Ovary (tissue), 3 donors: ENCODE measurements at regions not wholly inside any gene's neighbourhood (a gene's known extent, or its start where the extent isn't known, plus 50 kb on each side); places are given as distances from the start of the nearest gene placed in this dataset.

ENCODE experiments used
- CTCF ChIP-seq, 3 donors: fragments of 450-650 bp in 2 of 3; fragments of 200-600 bp in 1 of 3; IDR thresholded peaks; one replicate each; pipeline versions ENCODE4 v1.5.1 to v1.8.0; 2016 to 2022; ENCODE audit warnings: antibody characterized with exemption in 3 of 3, mild to moderate bottlenecking in 1 of 3
- POLR2A ChIP-seq: fragments of 450-650 bp; IDR thresholded peaks from one replicate; pipeline ENCODE4 v1.6.1; 2017; ENCODE audit warnings: antibody characterized with exemption, mild to moderate bottlenecking, moderate library complexity
- donor health status: DM: no; HTN: no; CAD: no.

- TF ChIP-seq CTCF (IDR thresholded peaks at IDR 0.05) (no peak), POLR2A (no peak)
Measured at GRCh38 chr12:91655966-91656365, 473.3 kb upstream of the DCN start.
